Natural killer cell treated with Interleukin-12 subunit alpha and Interleukin-12 subunit beta and Interleukin-15 and Interleukin-18, amount 100 ng/mL, for 72 hours (primary cell): ENCODE measurements at regions not wholly inside any gene's neighbourhood (a gene's known extent, or its start where the extent isn't known, plus 50 kb on each side); places are given as distances from the start of the nearest gene placed in this dataset.

Source experiments
- ATAC-seq, 2 donors: fragments of 150-1000 bp; cut with Tn5 transposase in 1 of 2; sonication (Bioruptor Pico), chemical (Tn5 transposase) in 1 of 2; 2 replicates each; pipeline ENCODE4 v1.10.0; 2021
- DNase-seq: peaks from one replicate; pipeline ENCODE4 v3.0.0; 2022; ENCODE audit warnings: low spot score
- H3K27ac Mint-ChIP-seq, 2 donors: 1 replicate in 1 of 2; 2 replicates in 1 of 2; pipeline ENCODE4 v1.8.0; 2022; ENCODE audit warnings: mixed read lengths in 2 of 2, mild to moderate bottlenecking in 1 of 2, moderate library complexity in 1 of 2
- H3K27me3 Mint-ChIP-seq, 2 donors: 1 replicate in 1 of 2; 2 replicates in 1 of 2; pipeline ENCODE4 v1.8.0; 2022; ENCODE audit warnings: mixed read lengths in 2 of 2
- H3K36me3 Mint-ChIP-seq: one replicate; pipeline ENCODE4 v1.8.0; 2022; ENCODE audit warnings: mixed read lengths
- H3K4me1 Mint-ChIP-seq, 2 donors: 1 replicate in 1 of 2; 2 replicates in 1 of 2; pipeline ENCODE4 v1.8.0; 2022; ENCODE audit warnings: low read depth in 2 of 2, mixed read lengths in 2 of 2, mild to moderate bottlenecking in 1 of 2
- H3K4me3 Mint-ChIP-seq: one replicate; pipeline ENCODE4 v1.8.0; 2022; ENCODE audit warnings: mixed read lengths
- H3K9me3 Mint-ChIP-seq: 2 replicates; pipeline ENCODE4 v1.8.0; 2022; ENCODE audit warnings: mixed read lengths

DNA sequence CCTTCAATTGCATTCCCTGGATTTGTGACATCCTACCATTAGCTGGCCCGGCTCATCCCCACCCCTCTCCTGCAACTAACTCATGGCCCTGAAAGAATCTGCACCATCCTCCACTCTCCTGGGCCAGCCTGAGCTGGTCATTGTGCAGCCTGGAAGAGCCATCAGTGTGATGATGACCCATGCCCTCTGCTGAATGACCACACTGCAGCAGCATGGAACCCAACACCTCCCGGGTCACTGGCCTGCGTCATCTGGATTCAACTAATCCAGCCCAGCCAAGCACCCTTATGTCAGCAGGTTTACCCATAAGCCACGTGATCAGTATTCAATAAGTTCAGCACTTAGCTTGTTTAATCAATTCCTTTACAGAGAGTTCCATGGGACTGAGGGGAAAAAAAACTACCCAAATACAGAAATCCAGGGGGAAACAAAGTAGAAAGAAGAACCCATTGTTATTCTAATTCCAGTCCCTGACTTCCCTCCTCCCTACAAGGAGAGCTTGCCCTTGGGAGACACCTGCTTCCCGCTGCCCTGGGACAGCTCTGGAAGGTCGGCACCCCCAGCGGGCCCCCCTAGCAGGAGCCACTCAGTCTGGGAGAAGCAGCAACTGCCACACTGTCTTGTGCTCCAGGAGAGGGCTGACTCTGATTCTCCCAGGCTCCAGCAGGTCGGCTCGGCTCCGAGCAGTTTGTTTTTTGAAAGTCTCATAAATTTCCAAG, 309.1 kb upstream of the TLE3 start:
- DNase-seq, result no peak
- peaks cover 7% of the 10 kb centered on the region for H3K36me3 Mint-ChIP-seq
- no peak overlapping the region for H3K4me3 Mint-ChIP-seq
- ATAC-seq, result no peak
- no peaks in the 10 kb centered on the region for H3K9me3 Mint-ChIP-seq
- no peak overlapping the region for H3K27ac Mint-ChIP-seq
- H3K27me3 Mint-ChIP-seq, result peaks cover 27 to 36% of the 10 kb centered on the region in 2 donors
- H3K4me1 Mint-ChIP-seq, result no peaks in the 10 kb centered on the region

GRCh38 chr15:70401709-70402108, 304.0 kb upstream of the TLE3 start:
- H3K4me1 Mint-ChIP-seq, result no peaks in the 10 kb centered on the region
- no peak for ATAC-seq
- H3K27me3 Mint-ChIP-seq, result peaks cover 25 to 38% of the 10 kb centered on the region in 2 donors
- no peak for DNase-seq
- H3K9me3 Mint-ChIP-seq, result no peaks in the 10 kb centered on the region
- no peaks in the 10 kb centered on the region for H3K36me3 Mint-ChIP-seq
- H3K27ac Mint-ChIP-seq, result no peak overlapping the region
- no peak overlapping the region for H3K4me3 Mint-ChIP-seq

DNA sequence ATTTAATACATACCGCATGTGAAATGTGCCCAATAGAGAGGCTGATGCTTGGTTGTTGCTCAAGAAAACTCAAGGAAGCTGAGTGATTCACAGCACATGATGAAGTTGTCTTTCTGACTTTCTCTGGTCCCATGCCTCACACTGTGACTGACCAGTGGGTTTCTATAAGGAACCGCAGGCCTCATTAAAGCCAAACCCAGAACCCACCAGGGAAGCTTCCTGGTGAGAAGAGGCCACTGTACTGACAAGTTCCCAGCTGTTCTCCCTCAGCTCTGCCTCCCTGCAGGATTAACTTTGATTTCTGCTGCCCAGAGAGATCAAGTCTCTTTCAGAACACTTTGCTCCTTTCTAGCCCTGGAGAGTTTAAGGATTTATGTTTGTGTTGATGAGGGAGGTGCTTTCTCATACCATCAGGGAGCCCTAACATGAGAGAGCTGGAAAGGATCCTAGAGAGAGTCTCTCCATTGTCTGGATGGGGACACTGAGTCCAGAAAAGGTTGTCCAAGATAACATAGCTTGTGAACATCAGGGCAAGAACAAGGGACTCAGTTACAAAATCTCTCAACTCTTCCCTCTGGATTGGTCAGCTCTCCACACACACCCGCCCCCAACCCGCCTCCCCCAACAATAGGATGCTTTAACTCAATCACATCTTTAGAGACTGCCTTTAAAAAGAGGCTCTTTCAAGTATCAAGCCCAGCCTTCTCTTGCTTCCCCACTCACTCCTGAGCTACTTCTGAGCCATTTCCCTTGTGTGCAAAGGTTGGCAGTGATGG, 303.2 kb upstream of the TLE3 start:
- no peaks in the 10 kb centered on the region for H3K9me3 Mint-ChIP-seq
- H3K27ac Mint-ChIP-seq, result no peak overlapping the region
- ATAC-seq, result no peak
- no peaks in the 10 kb centered on the region for H3K4me1 Mint-ChIP-seq
- no peaks in the 10 kb centered on the region for H3K36me3 Mint-ChIP-seq
- H3K4me3 Mint-ChIP-seq, result no peak overlapping the region
- peaks cover 25 to 37% of the 10 kb centered on the region in 2 donors for H3K27me3 Mint-ChIP-seq
- DNase-seq, result no peak

GRCh38 chr15:70399204-70399603, 301.5 kb upstream of the TLE3 start:
- DNase-seq (no peak), ATAC-seq (no peak)
- Mint-ChIP-seq H3K27me3 (peaks cover 25 to 40% of the 10 kb centered on the region in 2 donors), H3K36me3 (no peaks in the 10 kb centered on the region), H3K9me3 (no peaks in the 10 kb centered on the region), H3K4me3 (no peak overlapping the region), H3K4me1 (no peaks in the 10 kb centered on the region), H3K27ac (no peak overlapping the region)

- H3K27me3 Mint-ChIP-seq, result peaks cover 25 to 39% of the 10 kb centered on the region in 2 donors
- no peak overlapping the region for H3K4me3 Mint-ChIP-seq
- no peak for ATAC-seq
- no peak for DNase-seq
- no peaks in the 10 kb centered on the region for H3K4me1 Mint-ChIP-seq
- no peaks in the 10 kb centered on the region for H3K36me3 Mint-ChIP-seq
- no peaks in the 10 kb centered on the region for H3K9me3 Mint-ChIP-seq
- no peak overlapping the region for H3K27ac Mint-ChIP-seq
Measured at GRCh38 chr15:70398694-70399093, 301.0 kb upstream of the TLE3 start.

DNA sequence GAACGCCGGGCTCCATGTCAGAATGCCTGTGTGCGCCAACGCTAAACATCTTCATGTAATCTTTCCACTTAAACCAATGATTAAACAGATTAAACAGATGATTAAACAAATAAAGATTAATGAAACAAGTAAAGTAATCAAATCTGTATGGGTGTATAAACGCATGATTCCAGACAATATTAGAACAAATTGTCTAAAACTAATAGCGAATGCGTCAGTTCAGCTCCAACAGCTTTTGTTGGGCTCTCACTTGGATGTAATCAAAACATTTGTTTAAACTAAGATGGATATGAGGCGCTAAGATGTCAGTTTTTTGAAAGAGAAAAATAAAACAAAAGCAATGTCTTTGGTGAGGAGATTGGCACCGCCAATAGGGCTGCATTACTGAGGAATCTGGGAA, 299.1 kb upstream of the TLE3 start:
- no peaks in the 10 kb centered on the region for H3K4me1 Mint-ChIP-seq
- ATAC-seq, result no peak
- no peak for DNase-seq
- H3K27me3 Mint-ChIP-seq, result peaks cover 13 to 30% of the 10 kb centered on the region in 2 donors
- H3K4me3 Mint-ChIP-seq, result no peak overlapping the region
- H3K27ac Mint-ChIP-seq, result no peak overlapping the region
- no peaks in the 10 kb centered on the region for H3K36me3 Mint-ChIP-seq
- H3K9me3 Mint-ChIP-seq, result no peaks in the 10 kb centered on the region

- no peak for ATAC-seq
- H3K36me3 Mint-ChIP-seq, result no peaks in the 10 kb centered on the region
- no peak for DNase-seq
- H3K4me1 Mint-ChIP-seq, result no peaks in the 10 kb centered on the region
- H3K9me3 Mint-ChIP-seq, result no peaks in the 10 kb centered on the region
- H3K27ac Mint-ChIP-seq, result no peak overlapping the region
- peaks cover 7 to 24% of the 10 kb centered on the region in 2 donors for H3K27me3 Mint-ChIP-seq
- no peak overlapping the region for H3K4me3 Mint-ChIP-seq
Measured at GRCh38 chr15:70395164-70395563, 297.4 kb upstream of the TLE3 start.

- DNase-seq (no peak), ATAC-seq (no peak)
- Mint-ChIP-seq H3K4me1 (no peaks in the 10 kb centered on the region), H3K9me3 (no peaks in the 10 kb centered on the region), H3K36me3 (no peaks in the 10 kb centered on the region), H3K27ac (no peak overlapping the region), H3K4me3 (no peak overlapping the region), H3K27me3 (peaks cover 0 to 9% of the 10 kb centered on the region in 2 donors)
Measured at GRCh38 chr15:70390723-70391122, 293.0 kb upstream of the TLE3 start.

DNA sequence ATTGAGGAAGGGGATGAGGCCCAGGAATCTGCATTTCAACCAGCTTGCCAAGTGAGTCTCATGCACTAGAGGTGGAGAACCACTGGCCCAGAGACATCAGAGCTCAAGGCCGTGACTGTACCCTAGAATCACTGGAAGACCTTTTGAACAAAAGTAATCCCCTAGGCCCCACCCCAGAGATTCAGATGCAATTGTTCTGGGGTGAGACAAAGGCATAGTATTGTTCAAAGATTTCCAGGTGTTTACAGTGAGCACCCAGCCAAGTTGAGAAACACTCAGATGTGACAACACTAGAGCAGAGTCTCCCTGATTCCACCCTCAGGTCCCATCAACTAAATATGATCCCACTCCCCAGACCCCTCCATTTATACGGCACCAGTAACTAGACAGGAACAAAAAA, 290.3 kb upstream of the TLE3 start:
- Mint-ChIP-seq H3K36me3 (no peaks in the 10 kb centered on the region), H3K27ac (no peak overlapping the region), H3K4me3 (no peak overlapping the region), H3K27me3 (peaks cover 0 to 3% of the 10 kb centered on the region in 2 donors), H3K9me3 (no peaks in the 10 kb centered on the region), H3K4me1 (no peaks in the 10 kb centered on the region)
- ATAC-seq (no peak), DNase-seq (no peak)

DNA sequence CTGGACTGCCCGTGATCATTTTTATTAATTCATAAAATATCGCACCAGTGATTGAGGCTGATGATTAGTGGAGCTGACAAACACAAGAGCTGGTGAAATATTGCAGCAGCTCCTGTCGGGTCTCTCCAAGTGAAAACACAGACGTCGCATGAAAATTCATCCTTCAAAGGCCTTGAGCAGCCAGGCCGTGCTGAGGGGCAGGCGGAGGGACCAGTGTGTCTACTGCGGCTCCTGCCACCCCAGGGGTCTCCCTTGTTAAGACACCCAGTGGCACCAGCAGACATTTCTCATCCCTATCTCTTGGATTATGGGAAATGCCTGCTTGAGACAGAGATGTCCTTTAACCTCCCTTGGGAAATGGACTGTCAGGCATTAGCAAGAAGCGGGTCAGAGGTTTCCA, 289.4 kb upstream of the TLE3 start:
- ATAC-seq (no peak), DNase-seq (no peak)
- Mint-ChIP-seq H3K4me1 (no peaks in the 10 kb centered on the region), H3K4me3 (no peak overlapping the region), H3K9me3 (no peaks in the 10 kb centered on the region), H3K27me3 (peaks cover under 1 to 3% of the 10 kb centered on the region in 2 donors), H3K36me3 (no peaks in the 10 kb centered on the region), H3K27ac (no peak overlapping the region)

GRCh38 chr15:70385711-70386110, 288.0 kb upstream of the TLE3 start:
- DNase-seq (no peak), ATAC-seq (no peak)
- H3K9me3 Mint-ChIP-seq, result no peaks in the 10 kb centered on the region
- H3K4me3 Mint-ChIP-seq, result no peak overlapping the region
- H3K27ac Mint-ChIP-seq, result no peak overlapping the region
- H3K4me1 Mint-ChIP-seq, result no peaks in the 10 kb centered on the region
- H3K36me3 Mint-ChIP-seq, result no peaks in the 10 kb centered on the region
- H3K27me3 Mint-ChIP-seq, result peaks cover 7% of the 10 kb centered on the region in 2 donors

DNA sequence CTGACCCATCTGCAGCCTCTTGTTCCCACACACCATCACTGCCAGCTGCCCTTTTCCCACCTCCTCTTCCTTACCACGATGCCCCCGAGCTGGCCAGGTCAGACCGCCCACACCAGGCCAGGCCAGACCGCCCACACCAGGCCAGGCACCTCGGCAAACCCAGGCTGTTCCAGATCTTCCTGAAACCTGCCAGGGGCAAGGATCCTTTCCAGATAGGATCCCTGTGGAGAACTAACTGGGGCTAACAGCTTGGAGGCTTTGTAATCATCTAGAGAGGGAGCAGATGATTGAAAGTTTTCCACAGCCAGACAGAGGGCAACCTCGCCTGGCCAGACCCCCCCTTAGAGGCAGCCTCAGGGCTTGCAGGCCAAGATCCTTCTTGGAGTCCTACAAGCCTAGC, 287.3 kb upstream of the TLE3 start:
- Mint-ChIP-seq H3K4me1 (no peaks in the 10 kb centered on the region), H3K9me3 (no peaks in the 10 kb centered on the region), H3K27ac (no peak overlapping the region), H3K27me3 (peaks cover 7% of the 10 kb centered on the region in 2 donors), H3K36me3 (no peaks in the 10 kb centered on the region), H3K4me3 (no peak overlapping the region)
- ATAC-seq, result no peak
- DNase-seq, result no peak

- no peak for DNase-seq
- Mint-ChIP-seq H3K36me3 (no peaks in the 10 kb centered on the region), H3K27ac (no peak overlapping the region), H3K9me3 (no peaks in the 10 kb centered on the region), H3K27me3 (peaks cover 7 to 10% of the 10 kb centered on the region in 2 donors), H3K4me3 (no peak overlapping the region), H3K4me1 (no peaks in the 10 kb centered on the region)
- ATAC-seq, result peak in 1 of 2 donors; percentile 19
Measured at GRCh38 chr15:70383856-70384255, 286.1 kb upstream of the TLE3 start.

DNA sequence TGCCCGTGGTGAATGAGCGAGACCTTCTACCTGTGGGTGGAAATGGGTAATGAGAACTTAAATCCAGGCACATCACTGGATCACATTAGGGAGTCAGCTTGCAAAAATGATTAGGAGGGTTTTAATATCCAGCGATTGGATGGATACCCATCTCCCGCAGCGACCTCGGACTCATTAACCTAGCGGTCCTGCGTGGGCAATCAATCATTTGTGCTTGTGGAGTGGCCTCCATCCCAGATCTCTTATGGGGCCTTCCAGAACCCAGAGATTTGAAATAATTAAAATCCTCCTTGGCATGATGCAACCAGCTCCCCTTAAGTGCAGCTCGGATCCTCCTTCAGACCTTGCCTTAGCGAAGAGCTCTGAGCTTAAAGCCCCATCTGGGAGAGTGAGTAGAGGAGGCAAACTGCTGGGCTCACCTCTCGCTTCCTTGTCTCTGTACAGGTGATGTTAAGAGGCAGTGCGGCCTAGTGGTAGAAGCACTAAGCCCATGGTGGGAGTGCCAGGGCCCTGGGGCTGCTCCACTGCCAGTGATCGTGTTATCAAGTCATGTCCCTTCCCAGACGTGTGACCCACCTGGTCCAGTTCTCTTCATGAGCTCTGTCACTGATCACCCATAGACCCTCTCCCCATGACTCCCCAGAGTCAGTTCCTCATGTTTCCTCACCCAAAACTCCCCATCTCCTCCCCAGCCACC, 285.2 kb upstream of the TLE3 start:
- Mint-ChIP-seq H3K36me3 (no peaks in the 10 kb centered on the region), H3K4me3 (no peak overlapping the region), H3K27me3 (peaks cover 7 to 12% of the 10 kb centered on the region in 2 donors), H3K9me3 (no peaks in the 10 kb centered on the region), H3K4me1 (no peaks in the 10 kb centered on the region), H3K27ac (no peak overlapping the region)
- no peak for ATAC-seq
- DNase-seq, result no peak
